Liver (tissue), 3 donors: ENCODE measurements at regions not wholly inside any gene's neighbourhood (a gene's known extent, or its start where the extent isn't known, plus 50 kb on each side); places are given as distances from the start of the nearest gene placed in this dataset.

Experiments used
- FOXA1 ChIP-seq: IDR thresholded peaks from 2 replicates; pipeline ENCODE4 v1.6.1; 2016; ENCODE audit warnings: antibody characterized with exemption
- TAF1 ChIP-seq: conservative IDR thresholded peaks from 2 replicates; pipeline ENCODE4 v1.6.1; 2016; ENCODE audit warnings: antibody characterized with exemption, mild to moderate bottlenecking
- YY1 ChIP-seq: IDR thresholded peaks from 2 replicates; pipeline ENCODE4 v1.6.1; 2016; ENCODE audit warnings: antibody characterized with exemption, mild to moderate bottlenecking
- TF ChIP-seq, protein P1 (sequence below): fragments of 150-350 bp; IDR thresholded peaks from 2 replicates; pipeline ENCODE4 v1.5.1; 2017; ENCODE audit warnings: improper control_type of control experiment, low read depth, low read length; ENCODE audit not compliant: missing input control
- donor health status: healthy.
- donor health status: healthy.

DNA sequence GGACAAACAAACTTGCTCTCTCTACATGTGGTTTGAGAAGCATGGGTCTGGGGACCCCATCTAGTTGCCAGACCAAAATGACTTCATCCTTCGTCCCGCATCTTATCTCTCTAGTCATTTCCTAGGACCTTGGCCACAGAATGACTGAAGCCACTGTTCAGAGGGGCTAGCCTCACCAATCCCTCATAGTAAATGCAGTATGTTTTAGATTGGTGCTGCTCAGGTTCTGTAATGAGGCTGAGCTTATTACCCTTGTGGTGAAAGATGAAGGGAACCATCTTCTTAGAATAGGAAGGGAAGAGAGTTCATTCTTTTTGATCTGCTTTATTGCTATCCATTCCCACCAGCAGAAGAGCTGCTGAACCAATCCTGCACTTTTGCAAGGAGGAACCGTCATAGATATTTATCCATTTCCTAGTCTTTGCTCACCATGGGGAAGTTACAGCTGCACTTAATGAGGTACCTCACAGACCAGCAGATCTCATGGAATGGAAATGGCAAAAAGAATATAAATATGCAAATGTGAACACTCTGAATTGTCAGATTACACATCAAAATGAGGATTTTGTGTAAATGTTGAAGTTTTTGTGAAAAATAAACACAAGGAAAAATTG lies 436.7 kb downstream of the LPIN1 start:
- no peak for TF ChIP-seq FOXA1
- TF ChIP-seq YY1: no peak
- TF ChIP-seq TAF1: no peak
- TF ChIP-seq, protein P1, sequence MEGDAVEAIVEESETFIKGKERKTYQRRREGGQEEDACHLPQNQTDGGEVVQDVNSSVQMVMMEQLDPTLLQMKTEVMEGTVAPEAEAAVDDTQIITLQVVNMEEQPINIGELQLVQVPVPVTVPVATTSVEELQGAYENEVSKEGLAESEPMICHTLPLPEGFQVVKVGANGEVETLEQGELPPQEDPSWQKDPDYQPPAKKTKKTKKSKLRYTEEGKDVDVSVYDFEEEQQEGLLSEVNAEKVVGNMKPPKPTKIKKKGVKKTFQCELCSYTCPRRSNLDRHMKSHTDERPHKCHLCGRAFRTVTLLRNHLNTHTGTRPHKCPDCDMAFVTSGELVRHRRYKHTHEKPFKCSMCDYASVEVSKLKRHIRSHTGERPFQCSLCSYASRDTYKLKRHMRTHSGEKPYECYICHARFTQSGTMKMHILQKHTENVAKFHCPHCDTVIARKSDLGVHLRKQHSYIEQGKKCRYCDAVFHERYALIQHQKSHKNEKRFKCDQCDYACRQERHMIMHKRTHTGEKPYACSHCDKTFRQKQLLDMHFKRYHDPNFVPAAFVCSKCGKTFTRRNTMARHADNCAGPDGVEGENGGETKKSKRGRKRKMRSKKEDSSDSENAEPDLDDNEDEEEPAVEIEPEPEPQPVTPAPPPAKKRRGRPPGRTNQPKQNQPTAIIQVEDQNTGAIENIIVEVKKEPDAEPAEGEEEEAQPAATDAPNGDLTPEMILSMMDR: no peak
